ENCODE measurements at regions not wholly inside any gene's neighbourhood (a gene's known extent, or its start where the extent isn't known, plus 50 kb on each side); places are given as distances from the start of the nearest gene placed in this dataset.

GRCh38 chr4:156638334-156638733 lies 333.3 kb downstream of the PDGFC start:
- H3K27ac ChIP-seq: no peak overlapping the region
- intact Hi-C loops (cut with DNase I): no loop called here
- no peaks in the 10 kb centered on the region for H3K27me3 ChIP-seq (ENCODE audit: low read depth)
- H3K4me3 ChIP-seq: no peak overlapping the region
- no peaks in the 10 kb centered on the region for H3K9me3 ChIP-seq
- DNase-seq (no peak), ATAC-seq (no peak)
- no peaks in the 10 kb centered on the region for H3K36me3 ChIP-seq
- H3K4me1 ChIP-seq: no peaks in the 10 kb centered on the region
- no peak for TF ChIP-seq CTCF (IDR thresholded peaks at IDR 0.05)

GRCh38 chr4:156636381-156636780 lies 335.2 kb downstream of the PDGFC start:
- no peak for ATAC-seq
- intact Hi-C loops (cut with DNase I): no loop called here
- Histone ChIP-seq H3K9me3 (no peaks in the 10 kb centered on the region), H3K36me3 (no peaks in the 10 kb centered on the region), H3K4me3 (no peak overlapping the region), H3K4me1 (no peaks in the 10 kb centered on the region), H3K27ac (no peak overlapping the region), H3K27me3 (ENCODE audit: low read depth) (no peaks in the 10 kb centered on the region)
- TF ChIP-seq CTCF (IDR thresholded peaks at IDR 0.05): no peak
- DNase-seq: no peak

- Histone ChIP-seq H3K9me3 (no peaks in the 10 kb centered on the region), H3K4me1 (no peaks in the 10 kb centered on the region), H3K27me3 (ENCODE audit: low read depth) (no peaks in the 10 kb centered on the region), H3K4me3 (no peak overlapping the region), H3K27ac (no peak overlapping the region), H3K36me3 (no peaks in the 10 kb centered on the region)
- no peak for DNase-seq
- no peak for ATAC-seq
- intact Hi-C loops (cut with DNase I): no loop called here
- no peak for TF ChIP-seq CTCF (IDR thresholded peaks at IDR 0.05)
Observed at GRCh38 chr4:156635051-156635450, 336.5 kb downstream of the PDGFC start.

GRCh38 chr4:156634612-156635011 lies 337.0 kb downstream of the PDGFC start:
- Histone ChIP-seq H3K4me1 (no peaks in the 10 kb centered on the region), H3K4me3 (no peak overlapping the region), H3K9me3 (no peaks in the 10 kb centered on the region), H3K27ac (no peak overlapping the region), H3K27me3 (ENCODE audit: low read depth) (no peaks in the 10 kb centered on the region), H3K36me3 (no peaks in the 10 kb centered on the region)
- TF ChIP-seq CTCF (IDR thresholded peaks at IDR 0.05): no peak
- ATAC-seq: no peak
- no peak for DNase-seq
- intact Hi-C loops (cut with DNase I): no loop called here

GRCh38 chr4:156633847-156634246 lies 337.8 kb downstream of the PDGFC start:
- Histone ChIP-seq H3K27ac (no peak overlapping the region), H3K4me1 (no peaks in the 10 kb centered on the region), H3K4me3 (no peak overlapping the region), H3K36me3 (no peaks in the 10 kb centered on the region), H3K9me3 (no peaks in the 10 kb centered on the region), H3K27me3 (ENCODE audit: low read depth) (no peaks in the 10 kb centered on the region)
- DNase-seq (no peak), ATAC-seq (no peak)
- TF ChIP-seq CTCF (IDR thresholded peaks at IDR 0.05): no peak
- intact Hi-C loops (cut with DNase I): no loop called here

- no peaks in the 10 kb centered on the region for H3K9me3 ChIP-seq
- intact Hi-C loops (cut with DNase I): no loop called here
- H3K4me3 ChIP-seq: no peak overlapping the region
- H3K27ac ChIP-seq: no peak overlapping the region
- H3K27me3 ChIP-seq (ENCODE audit: low read depth): no peaks in the 10 kb centered on the region
- H3K36me3 ChIP-seq: no peaks in the 10 kb centered on the region
- TF ChIP-seq CTCF (IDR thresholded peaks at IDR 0.05): no peak
- DNase-seq (no peak), ATAC-seq (no peak)
- H3K4me1 ChIP-seq: no peaks in the 10 kb centered on the region
Observed at GRCh38 chr4:156628858-156629257, 342.7 kb downstream of the PDGFC start.
